Head of caudate nucleus (tissue), 42 donors: ENCODE measurements at regions not wholly inside any gene's neighbourhood (a gene's known extent, or its start where the extent isn't known, plus 50 kb on each side); places are given as distances from the start of the nearest gene placed in this dataset.

Source experiments
- DNase-seq, 42 donors: peaks; one replicate each; pipeline versions ENCODE4 v3.0.0 to v3.0.0-alpha.2; 2020 to 2021; ENCODE audit warnings: mixed read lengths in 7 of 42
- intact Hi-C: fragments of 100-400 bp; cut with DNase I; formaldehyde crosslinking; loops from one replicate; pipeline ENCODE4 v1.15.0; 2022

GRCh38 chr17:77563439-77564102, 394.9 kb upstream of the TNRC6C start:
- DNase-seq, result no peak
- intact Hi-C loops, result no loop called here

- DNase-seq, result no peak
- intact Hi-C loops, result no loop called here
Measured at GRCh38 chr17:77564278-77564920, 394.1 kb upstream of the TNRC6C start.

- intact Hi-C loops, result no loop called here
- DNase-seq, result no peak
Measured at GRCh38 chr17:77565166-77565565, 393.3 kb upstream of the TNRC6C start.

- DNase-seq, result no peak
- intact Hi-C loops, result no loop called here
Measured at GRCh38 chr17:77566151-77566550, 392.4 kb upstream of the TNRC6C start.

GRCh38 chr17:77566566-77567138, 391.9 kb upstream of the TNRC6C start:
- DNase-seq, result peak in 1 of 42 donors; percentile 21
- intact Hi-C loops, result no loop called here

DNA sequence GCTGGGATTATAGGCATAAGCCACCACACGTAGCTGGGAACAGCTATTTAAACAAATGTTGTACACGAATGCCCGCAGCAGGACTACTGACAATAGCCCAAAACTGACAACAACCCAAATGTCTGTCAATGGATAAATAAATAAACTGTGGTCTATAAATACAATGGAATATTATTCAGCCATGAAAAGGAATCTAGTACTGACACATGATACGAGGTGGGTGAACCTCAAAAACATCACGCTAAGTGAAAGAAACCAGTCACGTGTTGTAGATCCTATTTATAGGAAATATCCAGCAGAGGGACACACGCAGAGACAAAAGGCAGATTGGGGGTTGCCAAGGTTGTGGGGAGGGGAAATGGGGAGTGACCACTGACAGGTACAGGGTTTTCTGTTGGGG, 390.0 kb upstream of the TNRC6C start:
- DNase-seq, result no peak
- intact Hi-C loops, result no loop called here

GRCh38 chr17:77569846-77570564, 388.5 kb upstream of the TNRC6C start:
- DNase-seq, result peak in 1 of 42 donors; percentile 38
- intact Hi-C loops, result no loop called here

DNA sequence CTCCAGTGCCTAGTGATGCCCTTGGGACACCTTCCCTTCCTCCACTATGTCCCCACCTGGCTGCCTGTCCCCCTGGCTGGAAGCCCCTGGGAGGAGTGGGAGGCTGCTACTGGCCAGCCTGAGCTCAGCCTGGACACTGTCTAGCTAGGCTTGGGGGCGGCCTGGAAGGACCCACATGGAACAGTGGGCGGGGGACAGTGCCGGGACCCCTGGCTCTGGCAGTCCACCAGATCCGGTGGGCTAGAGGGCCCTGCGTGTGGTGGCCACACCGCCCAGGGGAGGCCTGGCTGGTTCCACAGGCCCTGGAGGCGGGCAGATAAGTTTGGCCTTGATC, 388.0 kb upstream of the TNRC6C start:
- intact Hi-C loops, result no loop called here
- peak in 2 of 42 donors; percentile 18 to 34 for DNase-seq

DNA sequence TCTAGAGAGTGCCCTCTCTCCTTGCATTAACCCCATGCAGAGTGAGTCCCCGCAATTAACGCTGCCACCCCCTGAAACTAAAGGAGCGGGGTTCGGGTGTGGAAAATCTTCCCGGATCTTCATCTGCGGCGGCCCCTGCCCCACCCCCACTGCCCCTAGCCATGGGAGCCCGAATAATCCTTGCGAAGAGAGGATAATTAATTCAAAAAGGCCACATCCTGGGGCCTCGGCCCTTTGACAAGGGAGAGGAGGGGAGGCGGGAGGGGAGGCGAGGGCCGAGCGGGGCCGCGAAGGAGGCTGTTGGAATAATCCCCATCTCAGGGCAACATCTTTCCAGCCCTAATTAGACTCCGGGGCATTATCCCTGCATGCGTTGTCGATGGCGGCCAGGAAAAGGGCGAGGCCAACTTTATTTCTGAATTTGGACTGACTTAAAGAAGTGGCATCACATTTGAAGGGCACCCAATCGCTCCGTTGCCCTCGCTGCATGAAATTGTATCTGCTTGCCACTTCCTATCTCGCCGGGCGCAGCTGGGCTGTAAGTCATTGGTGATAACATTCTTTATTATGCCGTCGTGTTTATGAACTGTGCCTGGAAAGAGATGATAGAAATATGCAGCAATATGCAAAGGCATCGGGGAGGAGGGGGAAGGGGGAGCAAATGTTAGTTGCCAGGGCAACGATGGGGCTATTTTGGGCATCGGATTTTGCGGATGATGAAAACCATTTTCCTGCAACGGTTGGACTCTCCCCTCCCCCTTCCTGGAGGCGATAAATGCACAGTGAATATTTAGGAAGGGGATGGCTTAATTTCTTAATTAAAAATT, 387.1 kb upstream of the TNRC6C start:
- DNase-seq, result peak in 40 of 42 donors; percentile 24 to 84 (median 52)
- intact Hi-C loops, result no loop called here

- intact Hi-C loops, result no loop called here
- DNase-seq, result peak in 22 of 42 donors; percentile 15 to 68 (median 38)
Measured at GRCh38 chr17:77572065-77572601, 386.4 kb upstream of the TNRC6C start.

DNA sequence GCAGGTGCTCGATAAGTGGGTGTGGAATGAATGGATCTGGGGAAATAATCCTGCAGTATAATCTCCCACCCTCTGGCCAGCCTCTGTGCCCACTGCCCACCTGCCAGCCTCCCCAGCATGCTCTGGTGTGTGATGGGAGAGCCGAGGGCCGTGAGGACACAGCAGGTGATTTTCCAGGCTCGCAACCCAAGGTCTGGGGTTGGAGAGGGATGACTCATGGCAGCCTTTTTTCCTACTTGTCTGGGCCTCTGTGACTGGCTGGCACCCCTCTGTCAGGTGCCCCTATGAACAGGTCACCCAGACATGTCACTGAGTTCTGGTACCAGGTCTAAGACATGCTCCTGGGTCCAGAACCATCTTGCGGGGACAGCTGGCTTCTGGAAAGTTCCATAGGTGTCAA, 385.7 kb upstream of the TNRC6C start:
- intact Hi-C loops, result no loop called here
- DNase-seq, result peak in 2 of 42 donors; percentile 5 to 42

- peak in 1 of 42 donors; percentile 26 for DNase-seq
- intact Hi-C loops, result no loop called here
Measured at GRCh38 chr17:77577491-77577890, 381.0 kb upstream of the TNRC6C start.

DNA sequence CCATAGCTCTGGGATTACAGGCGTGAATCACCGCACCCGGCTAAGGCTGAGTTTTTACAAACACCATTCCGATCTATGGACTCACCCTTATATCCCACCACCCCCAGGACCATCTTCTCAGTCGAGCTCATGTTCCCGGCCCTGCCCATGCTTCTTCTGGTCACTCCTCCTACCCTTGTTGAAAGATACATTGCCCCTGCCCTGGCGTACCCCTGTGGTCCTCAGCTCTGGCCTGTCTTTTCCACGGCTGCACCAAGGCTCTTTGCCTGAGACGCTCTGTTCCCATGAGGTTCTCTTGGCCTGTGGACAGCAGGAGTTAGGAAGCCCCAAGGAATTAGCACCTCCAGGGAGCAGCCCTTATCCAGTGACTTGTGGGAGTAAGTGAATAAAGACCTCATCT, 379.4 kb upstream of the TNRC6C start:
- DNase-seq, result peak in 1 of 42 donors; percentile 18
- intact Hi-C loops, result no loop called here

DNA sequence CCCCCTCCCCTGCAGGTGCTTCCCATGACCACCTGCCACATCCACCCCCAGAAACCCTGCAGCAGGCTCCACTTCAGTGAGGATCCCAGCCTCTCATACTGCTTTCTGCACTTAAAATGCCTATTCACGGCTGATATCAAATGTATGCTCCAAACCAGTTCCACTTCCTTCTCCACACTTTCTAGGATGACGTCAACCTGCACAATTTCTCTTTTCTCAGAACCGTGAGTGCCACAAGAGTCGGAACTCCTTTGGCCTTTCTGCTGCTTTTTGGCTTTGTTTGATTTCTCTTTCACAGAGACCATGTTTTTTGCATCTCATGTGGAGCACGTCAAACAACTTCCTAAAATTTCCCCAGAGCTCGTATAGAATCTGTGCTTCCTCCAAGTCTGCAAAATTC, 378.8 kb upstream of the TNRC6C start:
- intact Hi-C loops, result no loop called here
- peak in 1 of 42 donors; percentile 26 for DNase-seq

DNA sequence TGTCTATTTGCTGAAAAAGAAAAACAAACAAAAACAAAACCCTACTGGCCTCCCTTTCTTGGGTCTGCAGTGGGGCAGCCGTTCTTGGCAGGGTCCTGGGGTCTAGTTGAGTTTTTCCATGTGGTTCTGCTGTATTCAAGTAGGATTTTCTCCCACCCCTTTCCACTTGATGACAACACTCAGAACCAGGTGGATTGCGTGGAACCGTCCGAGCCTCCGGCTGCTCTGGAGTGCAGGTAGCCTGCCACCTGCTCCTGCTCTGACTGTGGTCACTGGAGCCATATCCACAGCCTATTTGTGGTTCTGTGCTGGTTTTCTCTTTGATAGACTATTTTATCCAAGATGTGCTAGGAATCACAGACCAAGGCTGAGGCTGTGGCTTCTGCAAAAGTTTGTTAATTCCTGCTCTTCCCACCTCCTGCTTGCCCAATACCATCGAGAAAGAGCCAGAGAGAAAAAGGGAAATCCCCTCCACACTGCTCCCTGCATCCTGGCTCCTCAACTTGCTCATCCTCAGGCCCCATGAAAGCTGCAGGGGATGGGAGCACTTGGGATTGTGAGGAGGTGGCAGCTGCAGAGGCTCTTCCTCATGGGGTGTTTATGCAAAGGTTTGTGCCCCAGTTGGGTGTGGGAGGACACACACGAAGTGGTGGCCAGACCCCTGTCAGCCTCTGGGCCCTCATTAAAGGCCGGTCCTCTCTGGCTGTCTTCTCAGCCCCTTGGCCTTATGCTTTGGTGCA, 377.8 kb upstream of the TNRC6C start:
- intact Hi-C loops, result no loop called here
- peak in 1 of 42 donors; percentile 23 for DNase-seq

DNA sequence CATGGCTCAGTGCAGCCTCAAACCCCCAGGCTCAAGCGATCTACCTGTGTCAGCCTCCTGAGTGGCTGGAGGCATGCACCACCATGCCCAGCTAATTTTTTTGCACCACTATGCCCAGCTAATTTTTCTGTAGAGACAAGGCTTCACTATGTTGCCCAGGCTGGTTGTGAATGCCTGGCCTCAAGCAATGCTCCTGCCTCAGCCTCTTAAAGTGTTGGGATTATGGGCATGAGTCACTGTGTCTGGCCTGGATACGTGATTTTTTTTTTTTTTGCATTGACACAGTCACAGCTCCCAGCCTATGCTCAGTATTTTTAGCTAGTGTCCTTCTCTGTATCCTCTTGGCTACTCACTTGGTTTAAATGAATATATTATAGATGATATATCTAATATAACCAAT, 377.0 kb upstream of the TNRC6C start:
- DNase-seq, result no peak
- intact Hi-C loops, result no loop called here

GRCh38 chr17:77585142-77585860, 373.2 kb upstream of the TNRC6C start:
- DNase-seq, result no peak
- intact Hi-C loops, result no loop called here
